ENCODE measurements at regions not wholly inside any gene's neighbourhood (a gene's known extent, or its start where the extent isn't known, plus 50 kb on each side); places are given as distances from the start of the nearest gene placed in this dataset.
"Not testable (repeated sequence)": the region's sequence is repeated elsewhere in the genome, so short reads cannot be mapped to it uniquely, and the experiment has no call there.

DNA sequence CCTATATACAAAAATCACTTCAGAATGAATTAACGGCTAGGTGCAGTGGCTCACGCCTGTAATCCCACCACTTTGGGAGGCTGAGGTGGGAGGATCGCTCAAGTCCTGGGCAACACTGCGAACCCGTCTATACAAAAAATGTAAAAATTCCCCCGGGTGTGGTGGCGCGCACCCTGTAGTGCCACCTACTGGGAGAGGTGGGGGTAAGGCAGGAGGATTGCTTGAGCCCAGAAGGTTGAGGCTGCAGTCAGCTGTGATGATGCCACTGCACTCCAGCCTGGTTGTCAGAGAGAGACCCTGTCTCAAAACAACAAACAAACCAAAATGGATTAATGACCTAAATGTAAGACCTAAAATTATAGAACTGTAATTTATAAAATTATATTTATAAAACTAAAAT lies 236.2 kb downstream of the SPATA31A6 start:
- not testable (repeated sequence) for TF ChIP-seq EZH2 (IDR thresholded peaks at IDR 0.05; ENCODE audit: low read length, missing control alignments)
- TF ChIP-seq, protein P1, sequence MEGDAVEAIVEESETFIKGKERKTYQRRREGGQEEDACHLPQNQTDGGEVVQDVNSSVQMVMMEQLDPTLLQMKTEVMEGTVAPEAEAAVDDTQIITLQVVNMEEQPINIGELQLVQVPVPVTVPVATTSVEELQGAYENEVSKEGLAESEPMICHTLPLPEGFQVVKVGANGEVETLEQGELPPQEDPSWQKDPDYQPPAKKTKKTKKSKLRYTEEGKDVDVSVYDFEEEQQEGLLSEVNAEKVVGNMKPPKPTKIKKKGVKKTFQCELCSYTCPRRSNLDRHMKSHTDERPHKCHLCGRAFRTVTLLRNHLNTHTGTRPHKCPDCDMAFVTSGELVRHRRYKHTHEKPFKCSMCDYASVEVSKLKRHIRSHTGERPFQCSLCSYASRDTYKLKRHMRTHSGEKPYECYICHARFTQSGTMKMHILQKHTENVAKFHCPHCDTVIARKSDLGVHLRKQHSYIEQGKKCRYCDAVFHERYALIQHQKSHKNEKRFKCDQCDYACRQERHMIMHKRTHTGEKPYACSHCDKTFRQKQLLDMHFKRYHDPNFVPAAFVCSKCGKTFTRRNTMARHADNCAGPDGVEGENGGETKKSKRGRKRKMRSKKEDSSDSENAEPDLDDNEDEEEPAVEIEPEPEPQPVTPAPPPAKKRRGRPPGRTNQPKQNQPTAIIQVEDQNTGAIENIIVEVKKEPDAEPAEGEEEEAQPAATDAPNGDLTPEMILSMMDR (conservative IDR thresholded peaks at IDR 0.05 in 1 of 2, IDR thresholded peaks at IDR 0.05 in 1 of 2; ENCODE audit: low read depth in 1 of 2, low read length in 2 of 2) = not testable (repeated sequence)

Measured in fibroblast of lung (primary cell).